Activated naive CD4-positive, alpha-beta T cell treated with anti-CD3 and anti-CD28 coated beads, Interleukin-2, amount 10 ng/mL, durations not matched to agents 7 days and 5 days (primary cell): ENCODE measurements at regions not wholly inside any gene's neighbourhood (a gene's known extent, or its start where the extent isn't known, plus 50 kb on each side); places are given as distances from the start of the nearest gene placed in this dataset.

Source experiments
- CTCF ChIA-PET: fragments of 350-600 bp; sonication (Branson Sonifier 250); formaldehyde crosslinking; loops from one replicate; lab custom pipeline; 2021; ENCODE audit warnings: antibody characterized with exemption; lab: Charles Lee
- DNase-seq: peaks from one replicate; pipeline ENCODE4 v3.0.0-alpha.2; 2020
- H3K27ac Mint-ChIP-seq: one replicate; pipeline ENCODE4 v1.8.0; 2021; ENCODE audit warnings: mild to moderate bottlenecking, moderate library complexity, mixed read lengths
- H3K27me3 Mint-ChIP-seq: one replicate; pipeline ENCODE4 v1.8.0; 2021; ENCODE audit warnings: mild to moderate bottlenecking, mixed read lengths
- H3K36me3 Mint-ChIP-seq: one replicate; pipeline ENCODE4 v1.8.0; 2021; ENCODE audit warnings: mixed read lengths
- H3K4me1 Mint-ChIP-seq: one replicate; pipeline ENCODE4 v1.8.0; 2021; ENCODE audit warnings: mixed read lengths
- H3K4me3 Mint-ChIP-seq: one replicate; pipeline ENCODE4 v1.8.0; 2021; ENCODE audit warnings: mild to moderate bottlenecking, moderate library complexity, mixed read lengths
- H3K9me3 Mint-ChIP-seq: one replicate; pipeline ENCODE4 v1.8.0; 2021; ENCODE audit warnings: mixed read lengths

DNA sequence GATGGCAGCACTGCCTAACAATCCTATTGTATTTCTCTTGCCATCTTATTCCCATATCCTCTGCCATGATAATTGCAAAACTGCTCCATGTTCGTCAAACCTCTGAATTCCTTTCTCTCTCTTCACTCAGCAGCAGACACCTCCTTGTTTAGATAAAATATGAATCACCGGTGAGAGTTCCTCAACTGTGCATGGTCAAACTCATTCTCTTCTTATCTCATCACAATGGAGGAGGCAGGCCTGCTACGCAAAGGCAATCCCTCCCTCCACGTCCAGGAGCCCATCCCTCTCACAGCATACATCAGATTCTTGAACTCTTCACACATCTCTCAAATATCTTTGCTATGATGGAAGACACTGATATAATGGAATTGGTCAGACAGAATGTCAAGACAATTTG is 90.1 kb upstream of the DAAM1 start:
- DNase-seq = no peak
- no peak overlapping the region for H3K4me3 Mint-ChIP-seq
- no peaks in the 10 kb centered on the region for H3K36me3 Mint-ChIP-seq
- no peaks in the 10 kb centered on the region for H3K9me3 Mint-ChIP-seq
- CTCF ChIA-PET = no interaction called here
- peaks cover 2% of the 10 kb centered on the region for H3K4me1 Mint-ChIP-seq
- peaks cover 9% of the 10 kb centered on the region for H3K27me3 Mint-ChIP-seq
- no peak overlapping the region for H3K27ac Mint-ChIP-seq

DNA sequence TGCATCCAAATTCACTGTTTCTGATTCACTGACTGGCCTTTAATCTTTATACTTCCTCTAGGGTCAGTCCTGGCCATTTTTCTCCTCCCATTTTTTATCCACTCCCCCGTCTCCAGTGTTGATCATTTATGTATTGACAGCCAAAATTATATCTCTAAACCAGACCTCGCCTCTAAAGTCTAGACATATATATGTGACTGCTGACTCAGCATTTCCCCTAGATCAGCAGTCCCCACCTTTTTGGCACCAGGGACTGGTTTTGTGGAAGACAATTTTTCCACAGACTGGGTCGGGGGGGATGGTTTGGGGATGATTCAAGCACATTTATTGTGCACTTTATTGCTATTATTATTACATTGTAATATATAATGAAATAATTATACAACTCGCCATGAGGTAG is 88.3 kb upstream of the DAAM1 start:
- H3K4me3 Mint-ChIP-seq = no peak overlapping the region
- DNase-seq = no peak
- CTCF ChIA-PET = no interaction called here
- peaks cover 2% of the 10 kb centered on the region for H3K4me1 Mint-ChIP-seq
- H3K9me3 Mint-ChIP-seq = no peaks in the 10 kb centered on the region
- no peak overlapping the region for H3K27ac Mint-ChIP-seq
- no peaks in the 10 kb centered on the region for H3K36me3 Mint-ChIP-seq
- H3K27me3 Mint-ChIP-seq = peaks cover 9% of the 10 kb centered on the region

DNA sequence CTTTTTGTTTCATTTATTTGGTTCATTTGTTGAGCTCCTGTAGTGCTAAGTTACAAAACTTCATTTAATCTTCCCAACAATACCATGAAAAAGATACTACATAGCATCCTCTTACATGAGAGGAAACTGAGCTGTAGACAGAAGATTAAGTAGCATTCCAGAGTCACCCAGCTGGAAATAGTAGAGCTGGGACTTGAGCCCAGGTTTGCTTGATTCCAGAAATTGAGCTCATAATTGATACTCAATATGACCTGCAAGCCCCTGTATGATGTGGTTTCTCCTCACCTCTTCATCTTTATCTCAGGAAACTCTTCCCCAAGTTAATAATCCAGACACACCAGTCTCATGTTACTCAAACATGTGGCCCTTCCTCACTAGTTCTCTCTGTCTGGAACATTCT is 87.0 kb upstream of the DAAM1 start:
- H3K36me3 Mint-ChIP-seq = no peaks in the 10 kb centered on the region
- H3K27me3 Mint-ChIP-seq = peaks cover 9% of the 10 kb centered on the region
- no peak overlapping the region for H3K4me3 Mint-ChIP-seq
- peaks cover 2% of the 10 kb centered on the region for H3K4me1 Mint-ChIP-seq
- CTCF ChIA-PET = no interaction called here
- no peak for DNase-seq
- H3K9me3 Mint-ChIP-seq = no peaks in the 10 kb centered on the region
- no peak overlapping the region for H3K27ac Mint-ChIP-seq

DNA sequence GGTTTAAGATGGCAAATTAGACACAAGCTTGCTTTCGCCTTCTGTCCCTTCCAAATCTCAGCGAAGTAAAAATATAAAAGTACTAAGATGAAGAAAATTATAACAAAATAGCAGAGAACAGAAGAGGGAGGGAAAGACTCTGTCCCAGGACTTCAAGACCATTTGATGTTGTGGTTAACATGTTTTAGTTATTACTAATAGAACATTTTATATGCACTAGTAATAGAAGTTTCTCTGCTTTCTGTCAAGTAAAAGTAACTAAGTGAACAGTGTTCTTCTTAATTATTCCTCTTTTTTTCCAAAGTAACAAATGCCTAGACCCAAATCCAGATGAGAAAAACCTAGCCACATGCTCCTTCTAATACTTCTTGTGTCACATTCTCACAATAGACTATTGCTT is 85.1 kb upstream of the DAAM1 start:
- CTCF ChIA-PET = no interaction called here
- Mint-ChIP-seq H3K36me3 (no peaks in the 10 kb centered on the region), H3K4me3 (no peak overlapping the region), H3K27ac (no peak overlapping the region), H3K4me1 (peaks cover 2% of the 10 kb centered on the region), H3K27me3 (peaks cover 17% of the 10 kb centered on the region), H3K9me3 (no peaks in the 10 kb centered on the region)
- DNase-seq = no peak

DNA sequence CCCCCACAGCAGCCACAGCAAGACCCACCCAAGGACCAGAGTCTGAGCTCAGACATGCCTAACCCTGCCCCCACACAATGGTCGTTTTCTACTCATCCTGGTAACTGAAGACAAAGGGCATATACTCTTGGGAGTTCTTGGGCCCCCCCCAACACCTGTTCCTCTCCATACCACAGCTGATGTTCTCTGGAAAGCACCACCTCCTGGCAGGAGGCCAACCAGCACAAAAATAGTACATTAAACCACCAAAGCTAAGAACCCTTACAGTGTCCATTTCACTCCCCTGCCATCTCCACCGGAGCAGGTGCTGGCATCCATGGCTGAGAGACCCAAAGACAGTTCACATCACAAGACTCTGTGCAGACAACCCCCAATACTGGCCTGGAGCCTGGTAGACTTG is 80.6 kb upstream of the DAAM1 start:
- H3K4me3 Mint-ChIP-seq = no peak overlapping the region
- CTCF ChIA-PET = no interaction called here
- no peaks in the 10 kb centered on the region for H3K36me3 Mint-ChIP-seq
- peaks cover 8% of the 10 kb centered on the region for H3K27me3 Mint-ChIP-seq
- no peak overlapping the region for H3K27ac Mint-ChIP-seq
- H3K4me1 Mint-ChIP-seq = peaks cover 2% of the 10 kb centered on the region
- no peaks in the 10 kb centered on the region for H3K9me3 Mint-ChIP-seq
- DNase-seq = no peak

DNA sequence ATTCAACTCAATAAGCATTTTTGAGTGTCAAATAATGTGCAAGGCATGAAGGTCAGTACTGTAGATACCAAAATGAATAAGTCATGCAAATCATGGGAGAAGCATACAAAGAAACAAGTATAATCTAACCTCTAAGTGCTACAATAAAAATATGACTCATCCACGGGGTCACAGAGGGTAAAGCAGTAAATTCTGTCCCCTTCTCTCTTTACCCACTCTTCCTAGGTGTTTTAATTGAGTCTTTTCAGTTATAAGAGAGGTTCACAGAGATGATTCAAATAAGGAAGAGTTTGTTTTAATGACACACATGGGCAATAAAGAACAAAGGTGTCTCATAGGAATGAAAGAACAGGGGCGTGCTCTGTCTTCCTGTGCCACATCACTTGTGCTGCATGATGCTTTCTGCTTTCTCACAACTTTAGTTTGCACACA is 71.5 kb upstream of the DAAM1 start:
- Mint-ChIP-seq H3K36me3 (no peaks in the 10 kb centered on the region), H3K4me3 (no peak overlapping the region), H3K9me3 (no peaks in the 10 kb centered on the region), H3K4me1 (no peaks in the 10 kb centered on the region), H3K27ac (no peak overlapping the region), H3K27me3 (peaks cover 15% of the 10 kb centered on the region)
- DNase-seq = no peak
- CTCF ChIA-PET = no interaction called here

DNA sequence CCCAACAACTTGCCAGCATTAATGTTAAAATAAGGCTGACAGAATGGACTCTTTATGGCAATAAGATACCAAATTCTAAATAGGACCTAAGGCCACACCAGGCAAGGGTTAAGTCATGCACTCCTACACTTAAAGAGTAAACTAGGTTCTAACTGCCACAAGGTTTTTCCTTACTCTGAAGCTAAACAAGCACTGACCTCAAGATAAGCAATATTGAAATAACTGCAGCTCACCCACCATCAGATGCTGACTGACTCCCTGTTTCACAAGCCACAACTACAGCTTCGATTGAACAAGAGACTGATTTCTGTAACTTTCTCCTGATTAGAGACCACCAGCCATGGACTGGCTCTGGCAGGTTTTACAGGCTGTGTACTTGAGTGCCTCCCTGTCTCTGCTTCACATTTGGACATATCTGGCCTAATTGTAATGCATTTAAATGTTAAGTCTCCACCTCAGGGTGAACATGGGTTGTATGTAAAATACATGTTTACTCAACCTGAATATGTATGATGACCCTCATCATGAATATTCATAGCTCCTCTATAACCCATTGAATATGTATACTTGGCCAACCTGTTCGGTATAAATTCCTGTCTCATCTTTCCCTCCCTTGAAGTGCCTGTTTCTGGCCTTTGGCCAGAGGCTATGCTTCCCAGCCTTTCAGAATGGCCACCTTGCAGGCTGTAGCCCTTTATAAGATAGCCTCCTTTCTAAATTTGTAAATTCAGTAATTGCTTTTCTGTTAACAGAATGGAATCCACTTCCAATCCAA is 70.5 kb upstream of the DAAM1 start:
- Mint-ChIP-seq H3K36me3 (no peaks in the 10 kb centered on the region), H3K9me3 (no peaks in the 10 kb centered on the region), H3K27ac (no peak overlapping the region), H3K4me1 (no peaks in the 10 kb centered on the region), H3K27me3 (peaks cover 15% of the 10 kb centered on the region), H3K4me3 (no peak overlapping the region)
- CTCF ChIA-PET = interaction anchor here (0.6 kb wide), 1 partner anchor 656 kb away, joined by 3 read pairs; no protein-coding TSS in a partner anchor
- no peak for DNase-seq

DNA sequence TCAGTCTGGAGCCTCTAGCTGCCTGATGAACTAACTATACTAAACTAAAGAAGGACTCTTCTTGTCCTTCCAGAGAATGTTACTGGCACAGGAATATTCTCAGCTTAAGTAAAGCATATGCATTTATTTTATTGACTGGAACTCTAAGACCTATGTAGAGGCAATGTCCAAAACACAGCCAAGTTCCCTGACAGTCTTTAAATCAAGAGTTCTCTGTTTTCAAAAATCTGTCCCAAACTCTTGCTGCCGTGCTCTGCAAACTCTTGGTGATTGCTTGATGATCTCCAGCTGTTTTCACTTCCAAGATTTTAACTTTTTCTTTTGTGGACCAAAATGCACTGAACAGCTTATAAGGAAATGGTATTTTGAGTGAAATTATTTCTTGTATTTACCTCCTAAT is 67.5 kb upstream of the DAAM1 start:
- Mint-ChIP-seq H3K36me3 (no peaks in the 10 kb centered on the region), H3K4me3 (no peak overlapping the region), H3K9me3 (no peaks in the 10 kb centered on the region), H3K4me1 (no peaks in the 10 kb centered on the region), H3K27me3 (peaks cover 19% of the 10 kb centered on the region), H3K27ac (no peak overlapping the region)
- DNase-seq = no peak
- CTCF ChIA-PET = interaction anchor here (0.6 kb wide), 1 partner anchor 323 kb away, joined by 3 read pairs; no protein-coding TSS in a partner anchor

DNA sequence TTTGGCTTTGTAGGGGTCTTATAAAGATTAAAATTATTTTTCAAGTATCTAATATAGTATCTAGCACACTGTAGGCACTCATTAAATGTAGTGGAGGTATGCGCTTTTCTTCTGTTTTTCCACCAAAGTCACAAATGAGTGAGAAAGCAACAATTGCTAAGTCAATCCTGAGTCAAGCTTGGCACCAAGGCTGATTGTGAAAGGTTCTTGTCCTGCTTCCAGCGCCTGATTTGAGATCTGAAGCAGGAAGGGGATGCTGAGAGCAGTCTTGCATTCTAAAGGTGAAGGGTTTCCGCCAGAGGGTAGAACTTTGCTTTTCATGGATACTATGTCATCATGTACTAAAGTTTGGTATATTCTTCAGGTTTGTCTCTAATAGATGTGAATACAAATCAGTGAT is 64.9 kb upstream of the DAAM1 start:
- no peaks in the 10 kb centered on the region for H3K4me1 Mint-ChIP-seq
- CTCF ChIA-PET = interaction anchor here (2.7 kb wide), 1 partner anchor 622 kb away, joined by 14 read pairs; no protein-coding TSS in a partner anchor
- H3K27me3 Mint-ChIP-seq = peaks cover 19% of the 10 kb centered on the region
- no peak for DNase-seq
- H3K9me3 Mint-ChIP-seq = no peaks in the 10 kb centered on the region
- no peak overlapping the region for H3K27ac Mint-ChIP-seq
- no peaks in the 10 kb centered on the region for H3K36me3 Mint-ChIP-seq
- H3K4me3 Mint-ChIP-seq = no peak overlapping the region

DNA sequence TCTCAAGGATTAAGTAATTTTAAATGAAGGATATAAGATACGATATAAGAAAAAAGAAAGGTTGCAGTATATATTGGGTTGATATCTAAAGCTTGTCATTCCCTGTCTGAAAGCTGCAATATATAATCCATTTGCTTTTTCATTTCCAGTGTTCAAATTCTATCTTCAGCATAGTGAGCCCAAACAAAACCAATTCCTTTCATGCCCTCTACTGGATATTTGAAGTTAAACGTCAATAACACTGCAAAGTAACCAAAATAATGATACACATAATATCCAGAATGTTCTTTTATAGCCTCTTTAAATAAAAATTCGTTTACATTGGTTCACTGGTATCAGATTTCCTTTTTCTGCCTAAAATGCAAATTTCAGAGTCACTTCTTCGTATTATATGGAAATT is 64.5 kb upstream of the DAAM1 start:
- Mint-ChIP-seq H3K4me3 (no peak overlapping the region), H3K4me1 (no peaks in the 10 kb centered on the region), H3K36me3 (no peaks in the 10 kb centered on the region), H3K9me3 (no peaks in the 10 kb centered on the region), H3K27ac (no peak overlapping the region), H3K27me3 (peaks cover 18% of the 10 kb centered on the region)
- CTCF ChIA-PET = interaction anchor here (1.2 to 2.7 kb wide), 2 partner anchors 99 to 623 kb away, joined by 3 to 14 read pairs; no protein-coding TSS in a partner anchor
- DNase-seq = no peak

DNA sequence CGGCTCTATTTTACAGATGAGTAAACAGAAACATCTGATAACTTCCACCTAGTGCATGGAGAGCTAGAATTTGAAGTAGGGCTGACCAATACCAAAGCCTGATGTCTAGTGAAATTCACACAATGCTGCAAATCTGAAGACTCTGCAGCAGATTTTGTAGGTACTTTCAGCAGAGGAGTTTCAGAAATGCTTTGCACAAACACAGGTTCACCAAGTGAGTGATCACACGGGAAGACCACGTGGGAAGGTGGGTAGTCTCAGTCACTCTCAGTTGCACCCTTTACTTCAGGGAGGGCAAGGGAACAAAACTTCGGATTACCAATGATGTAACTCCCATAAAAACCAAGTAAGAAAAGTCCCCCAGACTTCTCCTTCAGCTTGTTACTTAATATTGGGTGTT is 63.3 kb upstream of the DAAM1 start:
- Mint-ChIP-seq H3K4me3 (no peak overlapping the region), H3K4me1 (no peaks in the 10 kb centered on the region), H3K27ac (no peak overlapping the region), H3K27me3 (peaks cover 13% of the 10 kb centered on the region), H3K36me3 (no peaks in the 10 kb centered on the region), H3K9me3 (no peaks in the 10 kb centered on the region)
- no peak for DNase-seq
- CTCF ChIA-PET = interaction anchor here (1.2 to 3.1 kb wide), 5 partner anchors 100 to 624 kb away, joined by 3 to 28 read pairs (median 5); no protein-coding TSS in a partner anchor

DNA sequence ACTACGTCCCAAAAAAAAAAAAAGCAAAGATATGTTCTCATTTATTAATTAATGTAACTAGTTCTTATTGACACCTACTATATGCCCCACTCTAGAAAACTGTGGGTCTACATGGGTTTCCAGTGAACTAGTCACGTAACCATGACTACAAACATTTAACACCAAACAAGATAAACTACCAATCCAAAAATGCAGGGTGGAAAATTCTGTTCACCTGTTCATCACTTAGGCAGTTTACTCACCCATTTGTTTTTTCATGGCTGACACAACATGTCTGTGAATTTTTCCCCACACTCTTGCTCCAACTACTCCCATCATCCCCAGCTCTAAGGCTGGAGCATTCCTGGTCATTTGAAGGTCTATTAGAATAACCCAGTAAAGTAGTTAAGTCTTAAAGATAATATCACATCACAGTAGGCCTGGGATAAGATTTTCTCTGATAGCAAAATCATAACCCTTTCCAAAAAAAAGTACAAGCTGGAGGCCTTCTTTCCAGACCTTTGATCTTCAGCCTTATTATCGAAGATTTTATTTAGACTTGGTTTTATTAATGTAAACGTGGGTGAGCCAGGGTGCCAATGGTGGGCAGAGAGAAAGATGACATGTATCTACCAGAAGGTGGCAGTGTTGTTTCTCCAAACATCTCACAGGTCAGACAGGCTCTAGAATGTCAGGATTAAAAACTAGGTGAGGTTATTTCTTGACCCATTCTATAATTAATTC is 61.6 kb upstream of the DAAM1 start:
- peaks cover 10% of the 10 kb centered on the region for H3K27me3 Mint-ChIP-seq
- H3K4me1 Mint-ChIP-seq = no peaks in the 10 kb centered on the region
- CTCF ChIA-PET = interaction anchor here (0.7 to 3.1 kb wide), 4 partner anchors 313 to 450 kb away, joined by 4 to 28 read pairs (median 6); partner anchors contain the start of gene CCDC175
- H3K9me3 Mint-ChIP-seq = no peaks in the 10 kb centered on the region
- peak; percentile 31 for DNase-seq
- H3K27ac Mint-ChIP-seq = no peak overlapping the region
- no peaks in the 10 kb centered on the region for H3K36me3 Mint-ChIP-seq
- no peak overlapping the region for H3K4me3 Mint-ChIP-seq

DNA sequence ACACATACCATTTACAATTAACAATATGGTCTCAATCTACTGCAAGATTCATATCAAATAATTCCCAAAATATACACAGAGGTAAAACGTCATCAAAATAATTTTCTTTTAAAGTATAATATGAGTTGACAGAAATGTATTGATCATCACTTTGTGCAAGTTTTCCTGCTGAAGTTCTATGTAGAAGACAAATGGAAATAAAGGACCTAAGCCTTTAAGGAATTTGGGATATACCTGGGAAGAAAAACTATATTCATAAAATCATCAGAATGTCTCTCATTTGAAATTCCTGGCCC is 61.1 kb upstream of the DAAM1 start:
- DNase-seq = no peak
- Mint-ChIP-seq H3K36me3 (no peaks in the 10 kb centered on the region), H3K27ac (no peak overlapping the region), H3K27me3 (peaks cover 8% of the 10 kb centered on the region), H3K4me1 (no peaks in the 10 kb centered on the region), H3K9me3 (no peaks in the 10 kb centered on the region), H3K4me3 (no peak overlapping the region)
- CTCF ChIA-PET = interaction anchor here (0.7 to 3.1 kb wide), 4 partner anchors 312 to 450 kb away, joined by 4 to 28 read pairs (median 12); partner anchors contain the start of gene CCDC175

DNA sequence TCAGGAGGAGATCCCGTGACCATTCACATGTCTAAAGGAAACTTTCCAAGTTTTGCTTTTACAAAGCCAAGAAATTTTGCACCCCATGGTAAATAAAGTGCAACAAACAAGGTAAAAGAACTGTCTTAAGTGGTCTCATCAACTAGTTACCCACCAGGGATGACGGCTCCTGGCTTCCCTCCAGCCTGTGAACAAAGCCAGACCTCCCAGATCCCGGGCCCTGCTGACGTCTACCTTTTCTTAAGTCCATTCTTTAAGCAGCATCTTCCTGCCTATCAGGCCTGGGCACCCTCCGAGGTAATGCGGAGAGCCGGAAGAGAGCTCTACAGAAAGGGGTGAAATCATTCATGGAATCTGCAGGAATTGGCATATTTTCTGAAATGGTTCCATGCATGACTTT is 58.0 kb upstream of the DAAM1 start:
- CTCF ChIA-PET = interaction anchor here (2.6 kb wide), 1 partner anchor 298 kb away, joined by 12 read pairs; no protein-coding TSS in a partner anchor
- Mint-ChIP-seq H3K4me1 (no peaks in the 10 kb centered on the region), H3K27ac (no peak overlapping the region), H3K27me3 (peaks cover 12% of the 10 kb centered on the region), H3K9me3 (no peaks in the 10 kb centered on the region), H3K36me3 (no peaks in the 10 kb centered on the region), H3K4me3 (no peak overlapping the region)
- DNase-seq = no peak
